Fibroblast of skin of abdomen (primary cell): ENCODE measurements at regions not wholly inside any gene's neighbourhood (a gene's known extent, or its start where the extent isn't known, plus 50 kb on each side); places are given as distances from the start of the nearest gene placed in this dataset.
"Not testable (repeated sequence)": the region's sequence is repeated elsewhere in the genome, so short reads cannot be mapped to it uniquely, and the experiment has no call there.

Experiments
- DNase-seq: peaks from one replicate; pipeline ENCODE4 v3.0.0-alpha.2; 2013

GRCh38 chr20:48220033-48220633 is 434.9 kb upstream of the SULF2 start:
- no peak for DNase-seq

- no peak for DNase-seq
Measured at GRCh38 chr20:48219306-48219705, 434.0 kb upstream of the SULF2 start.

GRCh38 chr20:48217190-48217589 is 431.9 kb upstream of the SULF2 start:
- DNase-seq: no peak

- peak; percentile 54 for DNase-seq
Measured at GRCh38 chr20:48215536-48215935, 430.3 kb upstream of the SULF2 start.

GRCh38 chr20:48214601-48215000 is 429.3 kb upstream of the SULF2 start:
- DNase-seq: no peak

GRCh38 chr20:48213635-48214034 is 428.4 kb upstream of the SULF2 start:
- not testable (repeated sequence) for DNase-seq

GRCh38 chr20:48212806-48213509 is 427.7 kb upstream of the SULF2 start:
- DNase-seq: no peak

- DNase-seq: no peak
Measured at GRCh38 chr20:48211847-48212246, 426.6 kb upstream of the SULF2 start.

- DNase-seq: no peak
Measured at GRCh38 chr20:48211238-48211637, 426.0 kb upstream of the SULF2 start.

GRCh38 chr20:48210111-48211027 is 425.1 kb upstream of the SULF2 start:
- no peak for DNase-seq

GRCh38 chr20:48209102-48209501 is 423.8 kb upstream of the SULF2 start:
- DNase-seq: no peak

- no peak for DNase-seq
Measured at GRCh38 chr20:48208176-48208575, 422.9 kb upstream of the SULF2 start.

- no peak for DNase-seq
Measured at GRCh38 chr20:48207505-48207904, 422.2 kb upstream of the SULF2 start.

GRCh38 chr20:48205786-48206185 is 420.5 kb upstream of the SULF2 start:
- no peak for DNase-seq

GRCh38 chr20:48205281-48205782 is 420.1 kb upstream of the SULF2 start:
- no peak for DNase-seq

- DNase-seq: no peak
Measured at GRCh38 chr20:48204499-48204898, 419.2 kb upstream of the SULF2 start.

- no peak for DNase-seq
Measured at GRCh38 chr20:48203252-48203651, 418.0 kb upstream of the SULF2 start.

- DNase-seq: no peak
Measured at GRCh38 chr20:48202334-48203113, 417.2 kb upstream of the SULF2 start.

- DNase-seq: no peak
Measured at GRCh38 chr20:48201885-48202284, 416.6 kb upstream of the SULF2 start.

GRCh38 chr20:48201188-48201587 is 415.9 kb upstream of the SULF2 start:
- DNase-seq: no peak

GRCh38 chr20:48198929-48199451 is 413.7 kb upstream of the SULF2 start:
- peak; percentile 92 for DNase-seq

- DNase-seq: no peak
Measured at GRCh38 chr20:48197066-48197465, 411.8 kb upstream of the SULF2 start.
